ENCODE measurements at regions not wholly inside any gene's neighbourhood (a gene's known extent, or its start where the extent isn't known, plus 50 kb on each side); places are given as distances from the start of the nearest gene placed in this dataset.

DNA sequence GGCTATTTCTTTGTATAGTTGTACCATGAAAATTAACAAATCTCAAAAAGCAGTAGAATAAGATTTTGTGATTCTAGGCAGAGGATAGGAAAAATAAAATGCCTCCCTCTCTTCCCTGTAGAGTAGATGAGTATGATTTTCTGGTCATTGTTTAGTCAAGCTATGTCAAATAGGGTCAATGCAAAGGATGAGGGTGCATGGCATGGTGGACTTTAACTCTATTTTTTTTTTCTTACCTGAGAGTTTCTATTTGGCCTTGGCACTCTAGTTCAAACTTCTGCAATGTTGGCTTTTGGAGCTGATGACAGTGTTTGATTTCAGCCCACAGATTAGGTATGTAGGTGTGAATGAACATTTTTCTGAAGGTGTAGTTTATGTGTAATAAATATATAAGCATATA is 224.5 kb downstream of the TRIB2 start:
- no peaks in the 10 kb centered on the region for H3K27me3 ChIP-seq (ENCODE audit: control insufficient read depth, low read length)
- no peak overlapping the region for H3K4me3 ChIP-seq (ENCODE audit: low read length)
- H3K4me2 ChIP-seq (ENCODE audit: low read length), result no peak overlapping the region
- TF ChIP-seq, protein P1, sequence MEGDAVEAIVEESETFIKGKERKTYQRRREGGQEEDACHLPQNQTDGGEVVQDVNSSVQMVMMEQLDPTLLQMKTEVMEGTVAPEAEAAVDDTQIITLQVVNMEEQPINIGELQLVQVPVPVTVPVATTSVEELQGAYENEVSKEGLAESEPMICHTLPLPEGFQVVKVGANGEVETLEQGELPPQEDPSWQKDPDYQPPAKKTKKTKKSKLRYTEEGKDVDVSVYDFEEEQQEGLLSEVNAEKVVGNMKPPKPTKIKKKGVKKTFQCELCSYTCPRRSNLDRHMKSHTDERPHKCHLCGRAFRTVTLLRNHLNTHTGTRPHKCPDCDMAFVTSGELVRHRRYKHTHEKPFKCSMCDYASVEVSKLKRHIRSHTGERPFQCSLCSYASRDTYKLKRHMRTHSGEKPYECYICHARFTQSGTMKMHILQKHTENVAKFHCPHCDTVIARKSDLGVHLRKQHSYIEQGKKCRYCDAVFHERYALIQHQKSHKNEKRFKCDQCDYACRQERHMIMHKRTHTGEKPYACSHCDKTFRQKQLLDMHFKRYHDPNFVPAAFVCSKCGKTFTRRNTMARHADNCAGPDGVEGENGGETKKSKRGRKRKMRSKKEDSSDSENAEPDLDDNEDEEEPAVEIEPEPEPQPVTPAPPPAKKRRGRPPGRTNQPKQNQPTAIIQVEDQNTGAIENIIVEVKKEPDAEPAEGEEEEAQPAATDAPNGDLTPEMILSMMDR (IDR thresholded peaks at IDR 0.05; ENCODE audit: low read depth, low read length, poor library complexity, severe bottlenecking), result no peak
- no peak for TF ChIP-seq EZH2phosphoT487 (IDR thresholded peaks at IDR 0.05; ENCODE audit: borderline replicate concordance, low read length)
- no peaks in the 10 kb centered on the region for H3K9me2 ChIP-seq (replicated peaks; ENCODE audit: control insufficient read depth, low read length)
- H3K4me1 ChIP-seq (ENCODE audit: control insufficient read depth, low read length), result no peaks in the 10 kb centered on the region
- no peaks in the 10 kb centered on the region for H3K36me3 ChIP-seq (ENCODE audit: control insufficient read depth, low read length)
- H4K20me1 ChIP-seq (ENCODE audit: control insufficient read depth, insufficient read depth, low read depth, low read length), result no peaks in the 10 kb centered on the region
- H3F3A ChIP-seq (ENCODE audit: control insufficient read depth, insufficient read depth), result no peaks in the 10 kb centered on the region
- H3K27ac ChIP-seq (ENCODE audit: low read depth, low read length), result no peak overlapping the region
- no peaks in the 10 kb centered on the region for H3K9me3 ChIP-seq (ENCODE audit: control insufficient read depth, insufficient read depth, low read length)
- no peaks in the 10 kb centered on the region for H3K79me2 ChIP-seq (ENCODE audit: control insufficient read depth, low read length)

GRCh38 chr2:12948231-12948960 is 231.7 kb downstream of the TRIB2 start:
- TF ChIP-seq, protein P1 (IDR thresholded peaks at IDR 0.05; ENCODE audit: low read depth, low read length, poor library complexity, severe bottlenecking), result no peak
- no peak for TF ChIP-seq EZH2phosphoT487 (IDR thresholded peaks at IDR 0.05; ENCODE audit: borderline replicate concordance, low read length)
- no peaks in the 10 kb centered on the region for H3K9me2 ChIP-seq (replicated peaks; ENCODE audit: control insufficient read depth, low read length)

GRCh38 chr2:12948961-12949353 is 232.2 kb downstream of the TRIB2 start:
- Histone ChIP-seq H4K20me1 (ENCODE audit: control insufficient read depth, insufficient read depth, low read depth, low read length) (no peaks in the 10 kb centered on the region), H3K36me3 (ENCODE audit: control insufficient read depth, low read length) (no peaks in the 10 kb centered on the region), H3K27me3 (ENCODE audit: control insufficient read depth, low read length) (peaks cover 17% of the 10 kb centered on the region), H3F3A (ENCODE audit: control insufficient read depth, insufficient read depth) (no peaks in the 10 kb centered on the region), H3K9me2 (replicated peaks; ENCODE audit: control insufficient read depth, low read length) (no peaks in the 10 kb centered on the region), H3K4me1 (ENCODE audit: control insufficient read depth, low read length) (no peaks in the 10 kb centered on the region), H3K79me2 (ENCODE audit: control insufficient read depth, low read length) (no peaks in the 10 kb centered on the region), H3K4me3 (ENCODE audit: low read length) (no peak overlapping the region), H3K27ac (ENCODE audit: low read depth, low read length) (no peak overlapping the region), H3K4me2 (ENCODE audit: low read length) (no peak overlapping the region), H3K9me3 (ENCODE audit: control insufficient read depth, insufficient read depth, low read length) (no peaks in the 10 kb centered on the region)
- TF ChIP-seq EZH2phosphoT487 (IDR thresholded peaks at IDR 0.05; ENCODE audit: borderline replicate concordance, low read length), result no peak
- TF ChIP-seq, protein P1 (IDR thresholded peaks at IDR 0.05; ENCODE audit: low read depth, low read length, poor library complexity, severe bottlenecking), result no peak

More at GRCh38 chr2:12948231-12948960, 231.7 kb downstream of the TRIB2 start:
- no peaks in the 10 kb centered on the region for H3K4me1 ChIP-seq (ENCODE audit: control insufficient read depth, low read length)
- no peaks in the 10 kb centered on the region for H3K9me3 ChIP-seq (ENCODE audit: control insufficient read depth, insufficient read depth, low read length)
- peaks cover 17% of the 10 kb centered on the region for H3K27me3 ChIP-seq (ENCODE audit: control insufficient read depth, low read length)
- no peaks in the 10 kb centered on the region for H3K36me3 ChIP-seq (ENCODE audit: control insufficient read depth, low read length)
- H3F3A ChIP-seq (ENCODE audit: control insufficient read depth, insufficient read depth), result no peaks in the 10 kb centered on the region
- no peak overlapping the region for H3K27ac ChIP-seq (ENCODE audit: low read depth, low read length)
- H3K79me2 ChIP-seq (ENCODE audit: control insufficient read depth, low read length), result no peaks in the 10 kb centered on the region
- H4K20me1 ChIP-seq (ENCODE audit: control insufficient read depth, insufficient read depth, low read depth, low read length), result no peaks in the 10 kb centered on the region
- no peak overlapping the region for H3K4me2 ChIP-seq (ENCODE audit: low read length)
- H3K4me3 ChIP-seq (ENCODE audit: low read length), result no peak overlapping the region

Measured in DOHH2 (cell line).